Activated CD4-positive, alpha-beta T cell treated with anti-CD3 and anti-CD28 coated beads for 36 hours (primary cell): ENCODE measurements at regions not wholly inside any gene's neighbourhood (a gene's known extent, or its start where the extent isn't known, plus 50 kb on each side); places are given as distances from the start of the nearest gene placed in this dataset.

Experiments used
- ATAC-seq: fragments of 200-7000 bp; cut with Tn5 transposase; one replicate; pipeline ENCODE4 v1.10.0; 2021; ENCODE audit warnings: mild to moderate bottlenecking, moderate library complexity
- CTCF ChIA-PET: fragments of 350-600 bp; sonication (Branson Sonifier 250); formaldehyde crosslinking; loops from one replicate; lab custom pipeline; 2021; ENCODE audit warnings: antibody characterized with exemption; lab: Charles Lee
- POLR2A ChIA-PET: fragments of 350-600 bp; sonication (Branson Sonifier 250); formaldehyde crosslinking; loops from one replicate; lab custom pipeline; 2021; ENCODE audit warnings: antibody characterized with exemption, inconsistent platforms; lab: Charles Lee
- DNase-seq: peaks from one replicate; pipeline ENCODE4 v3.0.0-alpha.2; 2020
- H3K27ac Mint-ChIP-seq: one replicate; pipeline ENCODE4 v1.8.0; 2021; ENCODE audit warnings: mixed read lengths
- H3K27me3 Mint-ChIP-seq: one replicate; pipeline ENCODE4 v1.8.0; 2021; ENCODE audit warnings: mixed read lengths
- H3K36me3 Mint-ChIP-seq: one replicate; pipeline ENCODE4 v1.8.0; 2021; ENCODE audit warnings: low read depth, mixed read lengths
- H3K4me1 Mint-ChIP-seq: one replicate; pipeline ENCODE4 v1.8.0; 2021; ENCODE audit warnings: mixed read lengths
- H3K4me3 Mint-ChIP-seq: one replicate; pipeline ENCODE4 v1.8.0; 2021; ENCODE audit warnings: mild to moderate bottlenecking, moderate library complexity, mixed read lengths
- H3K9me3 Mint-ChIP-seq: one replicate; pipeline ENCODE4 v1.8.0; 2021; ENCODE audit warnings: low read depth, mixed read lengths
- intact Hi-C, 2 experiments: fragments of 100-400 bp; cut with DNase I in 1 of 2; cut with micrococcal nuclease in 1 of 2; formaldehyde crosslinking; loops; one replicate each; pipeline versions ENCODE4 v1.14.2 to v1.15.1; 2022 to 2024; cut with DNase I, micrococcal nuclease

- DNase-seq (no peak), ATAC-seq (no peak)
- H3K4me1 Mint-ChIP-seq = no peaks in the 10 kb centered on the region
- ChIA-PET CTCF (no interaction called here), POLR2A (no interaction called here)
- H3K9me3 Mint-ChIP-seq = no peaks in the 10 kb centered on the region
- no peak overlapping the region for H3K4me3 Mint-ChIP-seq
- no peak overlapping the region for H3K27ac Mint-ChIP-seq
- intact Hi-C loops = no loop called here
- H3K27me3 Mint-ChIP-seq = no peaks in the 10 kb centered on the region
- H3K36me3 Mint-ChIP-seq = no peaks in the 10 kb centered on the region
Observed at GRCh38 chr15:77803487-77803886, 170.8 kb upstream of the LINGO1 start.

- ChIA-PET POLR2A (no interaction called here), CTCF (interaction anchor here (1.7 kb wide), 1 partner anchor 21 kb away, joined by 4 read pairs; no protein-coding TSS in a partner anchor)
- no peaks in the 10 kb centered on the region for H3K36me3 Mint-ChIP-seq
- no peak overlapping the region for H3K27ac Mint-ChIP-seq
- no peak for DNase-seq
- ATAC-seq = no peak
- H3K4me1 Mint-ChIP-seq = peaks cover 3% of the 10 kb centered on the region
- intact Hi-C loops = no loop called here
- H3K4me3 Mint-ChIP-seq = no peak overlapping the region
- H3K27me3 Mint-ChIP-seq = no peaks in the 10 kb centered on the region
- H3K9me3 Mint-ChIP-seq = no peaks in the 10 kb centered on the region
Observed at GRCh38 chr15:77800305-77800704, 167.6 kb upstream of the LINGO1 start.

- POLR2A ChIA-PET = interaction anchor here (0.7 kb wide), 1 partner anchor 167 kb away, joined by 3 read pairs; no protein-coding TSS in a partner anchor
- Mint-ChIP-seq H3K4me3 (no peak overlapping the region), H3K36me3 (no peaks in the 10 kb centered on the region), H3K4me1 (peaks cover 3% of the 10 kb centered on the region), H3K27ac (no peak overlapping the region), H3K27me3 (no peaks in the 10 kb centered on the region), H3K9me3 (no peaks in the 10 kb centered on the region)
- intact Hi-C loops = no loop called here
- DNase-seq (no peak), ATAC-seq (no peak)
- CTCF ChIA-PET = interaction anchor here (0.6 to 1.7 kb wide), 2 partner anchors 22 to 464 kb away, joined by 3 to 4 read pairs; no protein-coding TSS in a partner anchor
Observed at GRCh38 chr15:77798847-77799246, 166.1 kb upstream of the LINGO1 start.

GRCh38 chr15:77798151-77798835 lies 165.6 kb upstream of the LINGO1 start:
- CTCF ChIA-PET = interaction anchor here (0.6 to 1.7 kb wide), 2 partner anchors 23 to 463 kb away, joined by 3 to 4 read pairs; no protein-coding TSS in a partner anchor

GRCh38 chr15:77797270-77797669 lies 164.6 kb upstream of the LINGO1 start:
- Mint-ChIP-seq H3K4me1 (peaks cover 3% of the 10 kb centered on the region), H3K9me3 (no peaks in the 10 kb centered on the region), H3K27me3 (no peaks in the 10 kb centered on the region), H3K36me3 (no peaks in the 10 kb centered on the region), H3K4me3 (no peak overlapping the region), H3K27ac (no peak overlapping the region)
- ChIA-PET POLR2A (no interaction called here), CTCF (interaction anchor here (1.2 kb wide), 1 partner anchor 9 kb away, joined by 3 read pairs; no protein-coding TSS in a partner anchor)
- intact Hi-C loops = no loop called here
- peak; percentile 30 for ATAC-seq
- DNase-seq = peak; percentile 15

More at GRCh38 chr15:77798151-77798835, 165.6 kb upstream of the LINGO1 start:
- no peaks in the 10 kb centered on the region for H3K36me3 Mint-ChIP-seq
- no peak for ATAC-seq
- intact Hi-C loops = no loop called here
- POLR2A ChIA-PET = interaction anchor here (0.7 kb wide), 1 partner anchor 167 kb away, joined by 3 read pairs; no protein-coding TSS in a partner anchor
- no peak overlapping the region for H3K27ac Mint-ChIP-seq
- peaks cover 3% of the 10 kb centered on the region for H3K4me1 Mint-ChIP-seq
- no peaks in the 10 kb centered on the region for H3K9me3 Mint-ChIP-seq
- no peak for DNase-seq
- H3K27me3 Mint-ChIP-seq = no peaks in the 10 kb centered on the region
- no peak overlapping the region for H3K4me3 Mint-ChIP-seq

GRCh38 chr15:77796046-77796729 lies 163.5 kb upstream of the LINGO1 start:
- no peak for ATAC-seq
- Mint-ChIP-seq H3K4me3 (no peak overlapping the region), H3K27ac (no peak overlapping the region), H3K27me3 (no peaks in the 10 kb centered on the region), H3K4me1 (peaks cover 3% of the 10 kb centered on the region), H3K9me3 (no peaks in the 10 kb centered on the region), H3K36me3 (no peaks in the 10 kb centered on the region)
- intact Hi-C loops = no loop called here
- CTCF ChIA-PET = interaction anchor here (0.6 kb wide), 1 partner anchor 1112 kb away, joined by 3 read pairs; no protein-coding TSS in a partner anchor
- POLR2A ChIA-PET = no interaction called here
- no peak for DNase-seq

- H3K27ac Mint-ChIP-seq = no peak overlapping the region
- intact Hi-C loops = no loop called here
- no peaks in the 10 kb centered on the region for H3K36me3 Mint-ChIP-seq
- no peaks in the 10 kb centered on the region for H3K9me3 Mint-ChIP-seq
- ChIA-PET CTCF (no interaction called here), POLR2A (no interaction called here)
- ATAC-seq = no peak
- DNase-seq = no peak
- peaks cover 3% of the 10 kb centered on the region for H3K4me1 Mint-ChIP-seq
- no peak overlapping the region for H3K4me3 Mint-ChIP-seq
- H3K27me3 Mint-ChIP-seq = no peaks in the 10 kb centered on the region
Observed at GRCh38 chr15:77795446-77795845, 162.7 kb upstream of the LINGO1 start.

- Mint-ChIP-seq H3K36me3 (no peaks in the 10 kb centered on the region), H3K27ac (no peak overlapping the region), H3K27me3 (no peaks in the 10 kb centered on the region), H3K4me1 (peaks cover under 1% of the 10 kb centered on the region), H3K9me3 (no peaks in the 10 kb centered on the region), H3K4me3 (no peak overlapping the region)
- ATAC-seq = no peak
- ChIA-PET CTCF (no interaction called here), POLR2A (no interaction called here)
- intact Hi-C loops = no loop called here
- DNase-seq = no peak
Observed at GRCh38 chr15:77791941-77792340, 159.2 kb upstream of the LINGO1 start.

- POLR2A ChIA-PET = no interaction called here
Observed at GRCh38 chr15:77790481-77790880, 157.8 kb upstream of the LINGO1 start.

GRCh38 chr15:77786956-77787355 lies 154.2 kb upstream of the LINGO1 start:
- no peaks in the 10 kb centered on the region for H3K4me1 Mint-ChIP-seq
- ATAC-seq (no peak), DNase-seq (no peak)
- CTCF ChIA-PET = interaction anchor here (0.6 to 1.0 kb wide), 2 partner anchors 9 to 47 kb away, joined by 3 read pairs; no protein-coding TSS in a partner anchor
- no peak overlapping the region for H3K27ac Mint-ChIP-seq
- no peak overlapping the region for H3K4me3 Mint-ChIP-seq
- intact Hi-C loops = loop anchor here in 1 of 2 experiments (10.0 kb wide), 1 partner anchor 152 kb away; the partner anchor contains the start of gene LINGO1
- POLR2A ChIA-PET = no interaction called here
- no peaks in the 10 kb centered on the region for H3K27me3 Mint-ChIP-seq
- H3K9me3 Mint-ChIP-seq = no peaks in the 10 kb centered on the region
- H3K36me3 Mint-ChIP-seq = no peaks in the 10 kb centered on the region

More at GRCh38 chr15:77790481-77790880, 157.8 kb upstream of the LINGO1 start:
- DNase-seq (no peak), ATAC-seq (no peak)
- Mint-ChIP-seq H3K9me3 (no peaks in the 10 kb centered on the region), H3K4me1 (no peaks in the 10 kb centered on the region), H3K4me3 (no peak overlapping the region), H3K27me3 (no peaks in the 10 kb centered on the region), H3K27ac (no peak overlapping the region), H3K36me3 (no peaks in the 10 kb centered on the region)
- intact Hi-C loops = no loop called here
- CTCF ChIA-PET = interaction anchor here (0.6 to 0.7 kb wide), 2 partner anchors 31 to 34 kb away, joined by 3 read pairs; no protein-coding TSS in a partner anchor

- Mint-ChIP-seq H3K27me3 (no peaks in the 10 kb centered on the region), H3K4me1 (no peaks in the 10 kb centered on the region)
Observed at GRCh38 chr15:77786181-77786890, 153.6 kb upstream of the LINGO1 start.

More at GRCh38 chr15:77786181-77786890, 153.6 kb upstream of the LINGO1 start:
- Mint-ChIP-seq H3K9me3 (no peaks in the 10 kb centered on the region), H3K27ac (no peak overlapping the region), H3K4me3 (no peak overlapping the region), H3K36me3 (no peaks in the 10 kb centered on the region)
- intact Hi-C loops = loop anchor here in 1 of 2 experiments (10.0 kb wide), 1 partner anchor 152 kb away; the partner anchor contains the start of gene LINGO1
- no peak for DNase-seq
- ChIA-PET CTCF (interaction anchor here (0.6 kb wide), 1 partner anchor 46 kb away, joined by 3 read pairs; no protein-coding TSS in a partner anchor), POLR2A (no interaction called here)
- ATAC-seq = no peak
